Upper lobe of left lung (tissue), 6 donors: ENCODE measurements at regions not wholly inside any gene's neighbourhood (a gene's known extent, or its start where the extent isn't known, plus 50 kb on each side); places are given as distances from the start of the nearest gene placed in this dataset.

Experiments
- ATAC-seq, 2 donors: fragments of 200-7000 bp; cut with Tn5 transposase; one replicate each; pipeline ENCODE4 v1.9.1; 2022; ENCODE audit warnings: mild to moderate bottlenecking in 2 of 2, moderate library complexity in 2 of 2; ENCODE audit not compliant: low FRiP score in 2 of 2
- DNase-seq, 2 donors: peaks; one replicate each; pipeline ENCODE4 v3.0.0-alpha.2; 2019 to 2020
- H3K27ac ChIP-seq, 4 donors: fragments of 200-600 bp; sonication (generic); one replicate each; pipeline ENCODE4 v1.5.1; 2016 to 2019
- H3K27me3 ChIP-seq, 4 donors: fragments of 200-600 bp; sonication (generic); one replicate each; pipeline ENCODE4 v1.5.1; 2017 to 2019
- H3K36me3 ChIP-seq, 4 donors: fragments of 200-600 bp; sonication (generic); one replicate each; pipeline ENCODE4 v1.5.1; 2016 to 2019
- H3K4me1 ChIP-seq, 4 donors: fragments of 200-600 bp; sonication (generic); one replicate each; pipeline ENCODE4 v1.5.1; 2018 to 2019
- H3K4me3 ChIP-seq, 4 donors: fragments of 200-600 bp; sonication (generic); one replicate each; pipeline ENCODE4 v1.5.1; 2017 to 2019; ENCODE audit warnings: mild to moderate bottlenecking in 2 of 4, moderate library complexity in 1 of 4
- H3K9me3 ChIP-seq, 4 donors: fragments of 200-600 bp; sonication (generic); one replicate each; pipeline ENCODE4 v1.5.1; 2018 to 2019
- CTCF ChIP-seq, 6 experiments: fragments of 450-650 bp in 4 of 6; fragments of 200-600 bp in 2 of 6; sonication (generic) in 2 of 6; IDR thresholded peaks; one replicate each; pipeline ENCODE4 v1.5.1; 2016 to 2019; ENCODE audit warnings: antibody characterized with exemption in 6 of 6
- EP300 ChIP-seq, 4 donors: sonication (generic); formaldehyde crosslinking; IDR thresholded peaks; one replicate each; pipeline ENCODE4 v1.5.1; 2017; ENCODE audit warnings: antibody characterized with exemption in 4 of 4, control low read depth in 2 of 4
- POLR2A ChIP-seq, 4 donors: fragments of 450-650 bp; IDR thresholded peaks; one replicate each; pipeline ENCODE4 v1.5.1; 2016 to 2017; ENCODE audit warnings: antibody characterized with exemption in 4 of 4, mild to moderate bottlenecking in 2 of 4
- POLR2AphosphoS5 ChIP-seq, 2 donors: sonication (generic); formaldehyde crosslinking; IDR thresholded peaks; one replicate each; pipeline ENCODE4 v1.5.1; 2017; ENCODE audit warnings: antibody characterized with exemption in 2 of 2
- WGBS, 2 donors: methylation state at CpG; one replicate each; pipeline ENCODE4 v1.1.5; 2017 to 2018; 5-methylcytosine and 5-hydroxymethylcytosine counted together
- donor health status: DM: no; HTN: no; CAD: no; lungs with moderate emphysema.
- donor health status: DM: no; HTN: yes; CAD: no; lungs with severe emphysema.

DNA sequence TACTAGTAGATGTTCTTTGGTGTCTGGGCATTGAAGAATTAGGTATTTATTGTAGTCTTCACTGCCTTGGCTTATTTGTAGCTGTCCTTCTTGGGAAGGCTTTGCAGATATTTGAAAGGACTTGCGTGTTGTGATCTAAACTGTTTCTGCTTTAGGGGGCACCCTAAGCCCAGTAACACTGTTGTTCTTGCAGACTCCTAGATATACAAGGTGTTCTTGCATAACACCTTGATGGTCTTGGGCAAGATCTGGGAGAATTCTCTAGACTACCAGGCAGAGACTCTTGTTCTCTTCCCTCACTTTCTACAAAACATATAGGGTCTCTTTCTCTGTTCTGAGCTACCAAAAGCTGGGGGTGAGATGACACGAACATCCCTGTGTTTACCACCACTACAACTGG is 179.1 kb downstream of the FAM170A start:
- H3K27ac ChIP-seq: no peak overlapping the region
- WGBS, 2 donors: 89 to 95% methylated on average over 2 of the region's 2 CpGs
- no peak for ATAC-seq
- H3K36me3 ChIP-seq: no peaks in the 10 kb centered on the region
- H3K9me3 ChIP-seq: peaks cover 0 to 11% (median 4%) of the 10 kb centered on the region in 4 donors
- H3K27me3 ChIP-seq: no peaks in the 10 kb centered on the region
- no peaks in the 10 kb centered on the region for H3K4me1 ChIP-seq
- TF ChIP-seq POLR2AphosphoS5 (IDR thresholded peaks at IDR 0.05) (no peak), CTCF (IDR thresholded peaks at IDR 0.05) (no peak), EP300 (IDR thresholded peaks at IDR 0.05) (no peak), POLR2A (IDR thresholded peaks at IDR 0.05) (no peak)
- H3K4me3 ChIP-seq: no peak overlapping the region
- no peak for DNase-seq

GRCh38 chr5:119810217-119810616 is 180.9 kb downstream of the FAM170A start:
- Histone ChIP-seq H3K4me3 (no peak overlapping the region), H3K4me1 (no peaks in the 10 kb centered on the region), H3K9me3 (peaks cover 0 to 11% (median 4%) of the 10 kb centered on the region in 4 donors), H3K27ac (no peak overlapping the region), H3K27me3 (no peaks in the 10 kb centered on the region), H3K36me3 (no peaks in the 10 kb centered on the region)
- DNase-seq (no peak), ATAC-seq (no peak)
- TF ChIP-seq EP300 (IDR thresholded peaks at IDR 0.05): no peak
- no peak for TF ChIP-seq CTCF (IDR thresholded peaks at IDR 0.05)
- TF ChIP-seq POLR2AphosphoS5 (IDR thresholded peaks at IDR 0.05): no peak
- no peak for TF ChIP-seq POLR2A (IDR thresholded peaks at IDR 0.05)

DNA sequence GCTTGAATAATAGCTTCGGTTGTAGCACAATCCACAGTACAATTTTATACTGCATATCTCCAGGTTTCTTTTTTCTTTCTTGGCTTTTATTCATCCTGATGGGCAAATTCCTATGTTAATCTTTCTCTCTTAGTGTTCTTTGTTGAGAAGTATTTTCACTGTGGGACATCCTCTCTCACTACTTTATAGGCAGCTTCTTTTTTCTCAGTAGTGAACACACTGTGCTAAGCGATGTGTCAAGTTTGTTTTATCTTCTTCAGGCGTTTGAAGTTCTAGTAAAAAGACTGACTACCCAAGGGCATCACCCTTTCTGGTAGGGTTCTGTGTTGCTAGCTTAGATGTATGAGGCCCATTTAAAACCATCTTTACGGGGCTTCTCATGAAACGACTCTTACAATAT is 182.1 kb downstream of the FAM170A start:
- ATAC-seq: no peak
- TF ChIP-seq POLR2A (IDR thresholded peaks at IDR 0.05): no peak
- no peak for TF ChIP-seq POLR2AphosphoS5 (IDR thresholded peaks at IDR 0.05)
- no peak for TF ChIP-seq CTCF (IDR thresholded peaks at IDR 0.05)
- TF ChIP-seq EP300 (IDR thresholded peaks at IDR 0.05): no peak
- Histone ChIP-seq H3K4me1 (no peaks in the 10 kb centered on the region), H3K27me3 (no peaks in the 10 kb centered on the region), H3K9me3 (peaks cover 0 to 11% (median 4%) of the 10 kb centered on the region in 4 donors), H3K27ac (no peak overlapping the region), H3K36me3 (no peaks in the 10 kb centered on the region), H3K4me3 (no peak overlapping the region)
- no peak for DNase-seq
- 76 to 77% methylated on average over 5 of the region's 5 CpGs for WGBS, 2 donors

DNA sequence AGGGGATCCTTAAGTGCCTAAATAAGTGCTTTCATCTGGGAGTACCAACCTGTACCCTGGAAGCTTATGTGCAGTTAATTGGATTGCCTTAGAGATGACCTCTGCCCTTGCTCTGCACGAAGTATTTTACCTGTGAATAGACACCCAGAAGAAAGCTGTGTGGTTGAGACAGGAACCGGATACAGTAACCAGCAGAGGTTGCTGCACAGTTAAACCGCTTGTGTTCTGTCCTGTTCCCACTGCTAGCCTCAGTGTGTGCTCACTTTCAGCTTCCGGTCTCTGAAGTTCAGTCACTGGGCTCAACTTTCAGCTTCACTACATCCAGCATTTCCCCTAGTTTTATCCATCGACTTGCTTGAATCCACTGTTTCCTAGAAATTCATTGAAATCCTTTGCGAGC is 185.3 kb downstream of the FAM170A start:
- ATAC-seq (no peak), DNase-seq (no peak)
- Histone ChIP-seq H3K4me1 (no peaks in the 10 kb centered on the region), H3K36me3 (no peaks in the 10 kb centered on the region), H3K27ac (no peak overlapping the region), H3K27me3 (no peaks in the 10 kb centered on the region), H3K9me3 (no peaks in the 10 kb centered on the region), H3K4me3 (no peak overlapping the region)
- 88 to 89% methylated on average over 6 of the region's 6 CpGs for WGBS, 2 donors
- TF ChIP-seq POLR2A (IDR thresholded peaks at IDR 0.05): no peak

- ATAC-seq (no peak), DNase-seq (no peak)
- TF ChIP-seq CTCF (IDR thresholded peaks at IDR 0.05): no peak
- no peak for TF ChIP-seq EP300 (IDR thresholded peaks at IDR 0.05)
- TF ChIP-seq POLR2A (IDR thresholded peaks at IDR 0.05): no peak
- no peak for TF ChIP-seq POLR2AphosphoS5 (IDR thresholded peaks at IDR 0.05)
- Histone ChIP-seq H3K4me1 (no peaks in the 10 kb centered on the region), H3K36me3 (no peaks in the 10 kb centered on the region), H3K27me3 (no peaks in the 10 kb centered on the region), H3K4me3 (no peak overlapping the region), H3K27ac (no peak overlapping the region), H3K9me3 (no peaks in the 10 kb centered on the region)
Measured at GRCh38 chr5:119816055-119816454, 186.7 kb downstream of the FAM170A start.
